HG02852 (cell line): ENCODE measurements at regions not wholly inside any gene's neighbourhood (a gene's known extent, or its start where the extent isn't known, plus 50 kb on each side); places are given as distances from the start of the nearest gene placed in this dataset.

ENCODE experiments used
- ATAC-seq: cut with Tn5 transposase; IDR thresholded peaks from one replicate; pipeline ENCODE4 v1.9.1; 2021; ENCODE audit warnings: mild to moderate bottlenecking, moderate library complexity; ENCODE audit not compliant: unreplicated experiment

- ATAC-seq: no peak
These were observed 102.2 kb downstream of the ARF6 start for GRCh38 chr14:49994951-49995561.

DNA sequence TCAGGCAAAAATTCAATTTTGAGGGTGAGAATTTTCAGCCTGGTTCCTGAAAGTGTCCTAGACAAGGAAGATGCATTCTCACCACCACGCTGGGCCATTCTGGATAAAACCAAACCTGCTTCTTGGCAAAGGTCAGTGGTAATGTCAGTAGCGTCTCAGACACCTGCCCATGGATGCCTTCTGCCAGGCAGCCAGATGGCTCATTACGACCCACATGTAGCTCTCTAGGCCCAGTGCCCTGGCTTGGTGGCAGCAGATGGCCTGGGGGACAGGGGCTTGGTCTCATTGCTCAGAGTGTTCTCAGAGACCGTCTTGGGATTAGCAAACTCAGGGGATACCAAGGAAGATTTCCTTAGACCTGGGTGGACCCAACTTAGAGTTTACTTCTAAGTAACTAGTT, 105.1 kb downstream of the ARF6 start:
- no peak for ATAC-seq

DNA sequence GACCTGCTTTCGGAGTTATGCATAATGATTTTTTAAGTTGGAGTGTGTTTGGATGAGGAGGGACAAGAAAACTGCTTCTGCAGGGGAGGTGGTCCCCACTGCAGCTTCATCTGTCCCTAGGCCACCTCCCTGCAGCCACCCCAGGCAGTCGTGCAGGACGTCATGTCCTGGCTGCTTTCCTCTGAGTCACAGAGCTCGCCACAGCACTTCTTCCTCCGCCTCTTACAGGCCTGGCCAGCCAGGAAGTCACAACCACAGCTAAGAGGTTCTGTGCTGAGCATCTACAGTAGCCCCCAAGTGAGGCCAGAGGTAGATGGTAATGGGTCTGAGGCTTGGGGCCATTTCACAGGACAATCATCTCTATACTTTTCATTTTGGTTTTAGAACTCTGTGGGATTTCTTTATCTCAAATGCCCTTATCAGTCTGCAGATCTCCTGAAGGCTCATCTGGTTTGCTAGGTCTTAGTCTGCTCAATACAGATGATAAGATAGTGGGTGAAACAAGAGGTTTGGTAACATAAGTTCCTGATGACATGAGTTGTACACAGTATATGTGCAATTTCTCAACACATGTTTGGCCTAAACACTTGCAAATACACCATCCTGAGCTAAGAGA, 106.4 kb downstream of the ARF6 start:
- ATAC-seq: peak; percentile 51

GRCh38 chr14:49999826-50000379, 107.0 kb downstream of the ARF6 start:
- ATAC-seq: no peak

DNA sequence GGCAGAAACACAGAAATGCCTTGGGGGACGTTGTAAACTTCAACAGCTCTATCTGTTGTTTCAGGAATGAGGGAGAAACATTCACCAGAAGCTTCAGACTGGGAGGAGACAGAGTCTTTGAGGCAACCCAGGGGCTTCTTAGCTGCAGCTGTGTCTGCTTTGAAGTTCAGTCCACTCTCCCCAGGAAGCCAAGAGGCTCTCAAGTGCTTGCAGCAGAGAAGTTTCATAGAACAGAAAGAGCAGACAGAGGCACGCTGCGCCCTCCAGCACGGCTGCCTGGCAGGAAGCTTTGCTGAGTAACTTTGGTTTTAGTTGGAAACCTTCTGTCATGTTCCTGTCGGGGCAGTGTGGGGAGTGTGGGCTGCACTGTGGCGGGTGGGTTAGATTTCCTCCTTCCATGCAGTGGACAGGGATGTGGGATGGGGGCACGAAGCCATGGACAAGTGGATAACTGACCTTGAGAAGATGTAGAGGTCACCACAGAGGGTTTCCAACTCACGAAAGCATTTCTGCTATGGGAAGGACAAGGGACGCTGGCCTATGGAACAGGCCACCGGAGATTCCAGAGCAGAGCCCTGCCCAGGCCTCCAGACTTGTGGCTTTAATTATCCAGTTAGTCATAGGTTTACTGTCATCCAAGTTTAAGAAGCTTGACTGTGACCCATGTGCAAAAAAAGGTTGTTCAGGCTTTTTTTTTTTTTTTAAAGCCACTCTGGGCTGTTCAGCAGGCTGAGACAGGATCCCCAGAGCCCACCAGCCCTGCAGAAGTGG, 107.7 kb downstream of the ARF6 start:
- peak; percentile 11 for ATAC-seq

- peak; percentile 18 for ATAC-seq
These were observed 108.5 kb downstream of the ARF6 start for GRCh38 chr14:50001151-50001998.

GRCh38 chr14:50001999-50002925, 109.4 kb downstream of the ARF6 start:
- ATAC-seq: peak; percentile 34

GRCh38 chr14:50002926-50003212, 110.0 kb downstream of the ARF6 start:
- no peak for ATAC-seq

DNA sequence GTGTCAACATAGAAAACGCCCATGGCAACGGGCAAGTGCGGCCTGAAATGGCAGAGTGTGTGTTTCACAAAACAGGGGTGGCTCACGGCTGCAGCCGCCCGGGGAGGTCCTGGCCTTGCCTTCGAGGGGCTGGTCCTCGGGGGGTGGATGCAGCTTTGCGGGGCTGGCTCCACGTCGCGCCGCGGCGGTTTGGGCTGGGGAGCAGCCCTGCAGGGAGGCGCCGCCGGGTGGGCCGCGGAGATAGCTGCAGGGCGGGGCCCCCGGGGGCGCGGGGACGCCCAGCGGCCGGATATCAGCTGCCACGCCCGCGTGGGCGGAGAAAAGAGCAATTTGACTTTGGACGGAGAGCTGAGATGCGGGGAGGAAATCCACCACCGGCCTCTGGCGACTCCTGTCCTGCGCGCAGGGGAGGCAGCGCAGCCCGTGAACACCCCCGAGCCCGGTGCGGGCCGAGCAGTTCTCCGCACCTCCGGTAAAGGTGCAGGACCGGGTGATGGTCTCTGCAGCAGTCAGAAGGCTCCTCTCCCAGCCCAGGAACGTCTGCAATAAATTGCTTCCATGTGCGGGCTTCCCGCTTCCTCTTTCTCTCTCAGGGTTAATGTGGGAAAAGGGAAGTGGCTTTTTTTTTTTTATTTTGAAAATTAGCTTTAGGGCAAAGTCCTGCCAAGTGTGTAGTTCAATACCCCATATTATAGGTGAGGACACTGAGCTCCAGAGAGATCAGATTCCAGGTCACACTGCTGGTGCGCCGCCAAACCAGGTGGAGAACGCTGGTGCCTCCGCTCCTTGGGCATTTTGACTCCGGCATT, 110.5 kb downstream of the ARF6 start:
- ATAC-seq: peak; percentile 39

- no peak for ATAC-seq
These were observed 110.2 kb downstream of the VCPKMT start for GRCh38 chr14:50006141-50006540.

DNA sequence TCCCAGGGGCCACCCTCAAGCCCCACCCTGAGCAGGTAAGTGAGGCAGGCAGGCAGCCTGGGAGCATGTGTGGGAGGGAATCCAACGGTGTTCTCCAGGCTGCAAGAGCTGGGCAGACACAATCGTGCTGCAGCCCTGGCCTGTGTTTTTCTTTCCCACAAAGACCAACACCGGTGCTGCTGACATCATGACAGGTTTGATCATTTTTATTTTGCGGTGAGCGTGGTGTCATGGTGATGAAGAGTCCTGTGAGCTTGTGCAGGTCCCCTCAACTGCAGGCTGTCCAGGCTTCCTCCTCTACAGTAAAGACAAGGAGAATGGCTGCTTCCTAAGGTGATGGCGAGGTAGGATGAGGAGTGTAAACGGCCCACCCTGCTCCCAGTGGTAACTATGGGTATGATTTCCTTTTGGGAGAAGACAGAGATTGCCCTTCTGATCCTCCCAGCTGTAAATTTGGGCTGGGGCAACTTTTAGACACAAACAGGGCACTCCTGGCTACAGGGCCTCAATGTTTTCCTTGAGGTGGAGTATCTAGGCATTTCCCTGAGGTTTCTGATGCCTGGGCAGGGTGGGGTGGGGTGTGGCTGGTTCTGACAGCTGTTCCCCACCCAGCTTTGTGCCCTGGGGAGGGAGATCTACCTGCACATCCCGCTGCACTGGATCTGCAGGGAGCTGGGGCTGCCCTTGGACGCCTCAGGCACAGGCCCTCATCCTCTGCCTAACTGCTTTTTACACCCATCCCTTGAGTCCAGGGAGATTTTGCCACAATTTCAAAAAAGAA, 109.1 kb downstream of the VCPKMT start:
- no peak for ATAC-seq

GRCh38 chr14:50008562-50008961, 107.8 kb downstream of the VCPKMT start:
- no peak for ATAC-seq

DNA sequence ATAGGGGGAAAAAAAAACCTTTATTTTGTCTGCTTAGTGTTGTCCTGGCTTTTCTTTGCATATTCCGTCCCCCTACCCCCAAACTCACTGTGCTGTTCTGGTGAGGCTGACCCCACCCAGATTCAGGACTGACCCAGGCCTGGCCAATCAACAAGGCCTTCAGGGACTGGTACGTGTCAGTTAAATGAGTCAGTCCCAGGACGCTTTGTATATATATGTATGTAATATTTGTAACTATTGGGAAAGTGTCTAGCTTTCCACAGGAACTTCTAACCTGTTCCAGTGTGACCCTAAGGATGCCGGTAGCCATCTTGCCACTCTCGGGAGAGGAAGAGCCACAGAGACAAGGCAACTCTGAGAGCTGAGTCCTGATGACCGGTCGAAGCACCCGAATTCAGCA, 107.4 kb downstream of the VCPKMT start:
- no peak for ATAC-seq

DNA sequence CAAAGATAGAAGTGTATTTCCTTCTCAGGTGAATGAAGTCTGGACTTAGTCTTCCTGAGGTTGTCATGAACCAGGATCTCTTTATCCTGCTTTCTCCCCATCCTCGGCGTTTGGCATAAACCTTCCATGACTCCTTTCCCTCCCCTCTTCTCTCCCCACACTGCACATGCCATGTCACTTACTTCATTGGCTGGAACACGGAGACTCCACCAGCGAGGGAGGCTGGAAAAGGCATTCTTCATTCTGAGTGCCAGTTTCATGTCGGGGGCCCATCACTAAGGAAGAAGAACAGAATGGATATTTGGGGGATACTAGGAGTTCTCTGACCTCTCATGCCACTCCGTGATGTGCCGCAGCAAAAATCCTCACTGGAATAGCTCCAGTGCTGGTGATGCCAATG, 105.6 kb downstream of the VCPKMT start:
- no peak for ATAC-seq

DNA sequence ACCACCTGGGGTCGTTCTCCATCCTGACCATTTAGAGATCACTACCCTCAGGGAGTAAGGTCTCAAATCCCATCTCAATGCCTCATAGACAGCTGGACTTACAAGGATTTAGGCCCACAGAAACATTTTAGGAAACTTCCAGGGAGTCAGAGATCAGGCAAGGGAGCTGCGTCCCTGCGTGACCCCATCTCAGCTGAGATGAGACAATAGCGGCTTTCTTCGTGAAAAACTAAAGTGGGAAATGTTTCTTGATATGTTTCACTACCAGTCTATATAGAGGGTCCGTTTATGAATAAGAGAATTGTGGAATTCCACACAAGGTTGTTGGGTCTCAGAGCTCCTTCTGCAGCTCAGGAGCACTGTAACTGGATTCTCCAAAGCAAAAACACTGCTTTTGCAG, 105.1 kb downstream of the VCPKMT start:
- ATAC-seq: no peak

DNA sequence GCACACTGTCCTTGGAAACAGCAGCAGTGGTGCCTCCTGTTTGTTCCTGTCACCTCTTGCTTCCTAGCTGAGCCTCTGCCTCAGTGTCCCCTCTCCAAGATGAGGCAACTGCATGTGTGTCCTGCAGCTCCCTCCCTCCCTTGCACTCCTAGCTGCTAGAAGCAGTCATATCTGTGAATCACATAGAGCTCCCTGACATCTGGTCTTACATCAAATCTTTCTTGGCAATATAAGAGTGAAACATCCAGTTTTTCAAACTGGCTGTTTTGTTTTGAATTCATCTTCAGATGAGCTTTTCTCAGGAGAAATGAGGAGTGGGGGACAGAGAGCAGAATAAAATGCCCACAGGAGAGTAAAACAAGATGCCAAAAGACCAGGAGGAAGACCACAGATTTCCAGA, 103.7 kb downstream of the VCPKMT start:
- no peak for ATAC-seq

DNA sequence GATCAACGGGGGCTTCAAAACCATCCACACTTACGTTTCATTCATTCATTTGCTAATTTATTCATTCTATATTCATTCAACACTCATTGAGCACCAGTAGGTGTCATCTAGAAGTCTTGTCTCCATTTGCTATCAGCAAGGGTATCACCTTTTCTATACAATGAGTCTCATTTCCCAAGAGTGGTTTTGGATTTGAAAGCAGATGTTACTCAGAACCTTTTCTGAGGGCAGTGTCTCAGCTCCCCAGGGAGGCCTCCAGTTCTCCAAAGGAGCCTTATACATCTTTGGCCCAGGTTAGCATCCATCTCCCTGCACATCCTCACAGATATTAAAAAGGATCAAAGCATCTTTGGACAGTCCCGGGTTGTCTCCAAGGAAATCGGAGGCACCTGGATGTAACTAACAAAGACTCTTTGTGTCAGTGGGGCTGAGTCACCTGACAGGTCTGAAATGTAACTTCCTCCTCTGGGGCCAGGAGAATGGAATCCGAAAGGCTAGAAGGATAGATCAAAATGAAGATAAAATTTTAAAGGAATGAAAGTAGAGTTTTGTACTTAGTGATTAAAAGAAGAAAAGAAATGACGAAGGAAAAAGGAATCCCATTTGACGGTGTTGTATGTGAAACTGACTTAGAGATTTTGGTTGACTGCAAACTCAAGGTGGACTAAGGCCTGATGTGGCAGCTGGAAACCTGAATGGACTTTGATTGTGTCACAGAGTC, 103.0 kb downstream of the VCPKMT start:
- no peak for ATAC-seq

DNA sequence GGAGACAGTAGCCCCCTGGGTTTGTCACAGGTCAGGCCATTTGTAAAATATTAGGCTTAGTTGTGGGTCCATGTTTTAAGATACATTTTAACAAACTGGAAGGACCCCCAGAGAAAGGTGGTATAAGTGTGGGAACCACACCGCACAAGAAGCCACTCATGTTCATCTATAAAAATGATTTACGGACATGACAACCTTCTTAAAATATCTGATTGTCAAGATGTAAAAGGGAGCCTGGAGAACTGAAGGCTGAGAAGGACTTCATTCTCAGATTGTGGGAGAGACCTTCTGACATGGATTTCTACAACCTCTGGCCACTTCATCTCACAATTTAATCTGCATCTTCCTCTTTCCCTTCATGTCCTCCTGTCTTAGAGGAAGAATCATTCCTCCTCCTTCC, 102.4 kb downstream of the VCPKMT start:
- no peak for ATAC-seq
